H9 (cell line): ENCODE measurements at regions not wholly inside any gene's neighbourhood (a gene's known extent, or its start where the extent isn't known, plus 50 kb on each side); places are given as distances from the start of the nearest gene placed in this dataset.
A peak's percentile ranks its signal among the peaks of the same experiment; 100 is the strongest.

Experiments used
- DNase-seq: peaks from one replicate; pipeline ENCODE4 v3.0.0-alpha.2; 2017
- H2AFZ ChIP-seq: one replicate; pipeline ENCODE4 v1.6.1; 2013; ENCODE audit warnings: mild to moderate bottlenecking, low read length, control low read depth, moderate library complexity
- H2AK5ac ChIP-seq: 2 replicates; pipeline ENCODE4 v1.6.1; 2013; ENCODE audit warnings: low read length, control low read depth, mixed read lengths; ENCODE audit not compliant: insufficient read length
- H2BK120ac ChIP-seq: one replicate; pipeline ENCODE4 v1.6.1; 2013; ENCODE audit warnings: low read depth, mild to moderate bottlenecking, low read length, control low read depth, inconsistent platforms; ENCODE audit not compliant: poor library complexity, severe bottlenecking
- H2BK12ac ChIP-seq: 2 replicates; pipeline ENCODE4 v1.6.1; 2013; ENCODE audit warnings: low read length, control low read depth, mixed read lengths, low read depth; ENCODE audit not compliant: insufficient read length
- H2BK15ac ChIP-seq: 2 replicates; pipeline ENCODE4 v1.6.1; 2013; ENCODE audit warnings: low read depth, low read length, control low read depth
- H2BK20ac ChIP-seq: one replicate; pipeline ENCODE4 v1.6.1; 2013; ENCODE audit warnings: low read depth, mild to moderate bottlenecking, low read length, control low read depth, inconsistent platforms; ENCODE audit not compliant: poor library complexity, severe bottlenecking
- H2BK5ac ChIP-seq: 2 replicates; pipeline ENCODE4 v1.6.1; 2013; ENCODE audit warnings: low read length, control low read depth, mixed read lengths; ENCODE audit not compliant: insufficient read length
- H3K14ac ChIP-seq: 2 replicates; pipeline ENCODE4 v1.6.1; 2013; ENCODE audit warnings: low read length, control low read depth; ENCODE audit not compliant: insufficient read depth
- H3K18ac ChIP-seq: 2 replicates; pipeline ENCODE4 v1.6.1; 2013; ENCODE audit warnings: low read depth, mild to moderate bottlenecking, mixed read lengths, low read length, control low read depth; ENCODE audit not compliant: insufficient read length
- H3K23ac ChIP-seq: 2 replicates; pipeline ENCODE4 v1.6.1; 2013; ENCODE audit warnings: low read length, control low read depth, mixed read lengths, low read depth; ENCODE audit not compliant: insufficient read length
- H3K23me2 ChIP-seq: 2 replicates; pipeline ENCODE4 v1.6.1; 2013; ENCODE audit warnings: low read depth, mild to moderate bottlenecking, mixed read lengths, low read length, control low read depth; ENCODE audit not compliant: insufficient read length, poor library complexity, severe bottlenecking
- H3K27ac ChIP-seq: 2 replicates; pipeline ENCODE4 v1.5.1; 2013; ENCODE audit warnings: low read length, control low read depth, mixed read lengths, low read depth; ENCODE audit not compliant: insufficient read length
- H3K27me3 ChIP-seq: 2 replicates; pipeline ENCODE4 v1.6.1; 2013; ENCODE audit warnings: low read length, control low read depth, inconsistent platforms; ENCODE audit not compliant: insufficient read depth
- H3K4ac ChIP-seq: 2 replicates; pipeline ENCODE4 v1.6.1; 2013; ENCODE audit warnings: low read depth, mild to moderate bottlenecking, control low read depth, inconsistent platforms, low read length, moderate library complexity
- H3K4me1 ChIP-seq: 2 replicates; pipeline ENCODE4 v1.6.1; 2013; ENCODE audit warnings: low read length, control low read depth, inconsistent platforms; ENCODE audit not compliant: insufficient read depth
- H3K4me2 ChIP-seq: 2 replicates; pipeline ENCODE4 v1.6.1; 2013; ENCODE audit warnings: low read length, control low read depth, mixed read lengths; ENCODE audit not compliant: insufficient read length, insufficient read depth
- H3K56ac ChIP-seq: 2 replicates; pipeline ENCODE4 v1.6.1; 2013; ENCODE audit warnings: low read depth, mild to moderate bottlenecking, mixed read lengths, low read length, control low read depth; ENCODE audit not compliant: insufficient read length
- H3K79me1 ChIP-seq: 2 replicates; pipeline ENCODE4 v1.6.1; 2013; ENCODE audit warnings: low read depth, mild to moderate bottlenecking, moderate library complexity, low read length, control low read depth, inconsistent platforms; ENCODE audit not compliant: insufficient read depth, poor library complexity, severe bottlenecking
- H3K79me2 ChIP-seq: 2 replicates; pipeline ENCODE4 v1.6.1; 2013; ENCODE audit warnings: low read length, control low read depth, inconsistent platforms; ENCODE audit not compliant: insufficient read depth
- H3K9ac ChIP-seq: 2 replicates; pipeline ENCODE4 v1.6.1; 2013; ENCODE audit warnings: low read length, control low read depth, mixed read lengths; ENCODE audit not compliant: insufficient read length; ENCODE audit errors: extremely low read depth
- H3K9me3 ChIP-seq: one replicate; pipeline ENCODE4 v1.6.1; 2013; ENCODE audit warnings: low read depth, low read length, inconsistent platforms; ENCODE audit not compliant: control insufficient read depth
- H3T11ph ChIP-seq: one replicate; pipeline ENCODE4 v1.6.1; 2013; ENCODE audit warnings: mild to moderate bottlenecking, low read length, control low read depth, inconsistent platforms
- H4K20me1 ChIP-seq: one replicate; pipeline ENCODE4 v1.6.1; 2013; ENCODE audit not compliant: control insufficient read depth, insufficient read length, insufficient read depth
- H4K5ac ChIP-seq: 2 replicates; pipeline ENCODE4 v1.6.1; 2013; ENCODE audit warnings: low read depth, mild to moderate bottlenecking, mixed read lengths, low read length, control low read depth; ENCODE audit not compliant: insufficient read length
- H4K8ac ChIP-seq: replicated peaks from 2 replicates; pipeline ENCODE4 v1.6.1; 2013; ENCODE audit warnings: low read length, control low read depth, mixed read lengths, low read depth; ENCODE audit not compliant: insufficient read length
- H4K91ac ChIP-seq: 2 replicates; pipeline ENCODE4 v1.6.1; 2013; ENCODE audit warnings: low read depth, mild to moderate bottlenecking, moderate library complexity, mixed read lengths, low read length, control low read depth; ENCODE audit not compliant: insufficient read length
- H3K27ac Mint-ChIP-seq, 3 experiments: 2 replicates in 2 of 3; 3 replicates in 1 of 3; pipeline ENCODE4 v1.8.0; 2020 to 2021; ENCODE audit warnings: mixed read lengths in 3 of 3, mild to moderate bottlenecking in 1 of 3, moderate library complexity in 1 of 3
- H3K27me3 Mint-ChIP-seq: 2 replicates; pipeline ENCODE4 v1.8.0; 2021; ENCODE audit warnings: low read depth, mild to moderate bottlenecking, moderate library complexity, mixed read lengths
- H3K36me3 Mint-ChIP-seq, 3 experiments: 2 replicates in 2 of 3; 3 replicates in 1 of 3; pipeline ENCODE4 v1.8.0; 2020 to 2021; ENCODE audit warnings: low read depth in 3 of 3, mixed read lengths in 3 of 3; ENCODE audit not compliant: insufficient read depth in 1 of 3
- H3K4me1 Mint-ChIP-seq, 2 experiments: 2 replicates each; pipeline ENCODE4 v1.8.0; 2020; ENCODE audit warnings: mixed read lengths in 2 of 2
- H3K4me3 Mint-ChIP-seq, 2 experiments: 2 replicates in 1 of 2; 3 replicates in 1 of 2; pipeline ENCODE4 v1.8.0; 2020 to 2021; ENCODE audit warnings: mild to moderate bottlenecking in 2 of 2, mixed read lengths in 2 of 2, moderate library complexity in 1 of 2
- H3K9me3 Mint-ChIP-seq, 2 experiments: 2 replicates in 1 of 2; 3 replicates in 1 of 2; pipeline ENCODE4 v1.8.0; 2020; ENCODE audit warnings: mild to moderate bottlenecking in 2 of 2, mixed read lengths in 2 of 2, moderate library complexity in 1 of 2
- CTCF ChIP-seq: fragments of 200-600 bp; sonication (generic); conservative IDR thresholded peaks from 3 replicates; pipeline ENCODE4 v1.8.0; 2021; ENCODE audit warnings: antibody characterized with exemption, mild to moderate bottlenecking

- Histone ChIP-seq H2BK20ac (no peak overlapping the region), H3K4me1 (peaks cover 3% of the 10 kb centered on the region; the same call in 1 of the 2 replicates), H3K18ac (no peak overlapping the region), H3K9me3 (no peaks in the 10 kb centered on the region), H4K20me1 (no peaks in the 10 kb centered on the region), H2BK5ac (no peak overlapping the region), H3K79me1 (no peaks in the 10 kb centered on the region), H3K79me2 (no peaks in the 10 kb centered on the region), H2AFZ (no peak overlapping the region), H4K8ac (no peak overlapping the region), H3K27me3 (no peaks in the 10 kb centered on the region), H3K23ac (no peak overlapping the region), H3K14ac (no peak overlapping the region), H3K4me2 (no peak overlapping the region), H3K27ac (no peak overlapping the region), H4K5ac (no peak overlapping the region), H3T11ph (no peak overlapping the region), H2BK15ac (no peak overlapping the region), H3K23me2 (no peaks in the 10 kb centered on the region), H2BK12ac (no peak overlapping the region), H4K91ac (no peak overlapping the region), H3K56ac (no peak overlapping the region), H2AK5ac (no peak overlapping the region), H3K9ac (no peak overlapping the region), H3K4ac (no peak overlapping the region), H2BK120ac (no peak overlapping the region)
- no peaks in the 10 kb centered on the region for H3K36me3 Mint-ChIP-seq
- peak overlapping the region; percentile 3 to 26 (median 14); a peak in 3 of 7 replicates for H3K27ac Mint-ChIP-seq
- peaks cover under 1% of the 10 kb centered on the region; the same call in 1 of the 2 replicates for H3K27me3 Mint-ChIP-seq
- no peak for DNase-seq
- no peak for TF ChIP-seq CTCF
- no peaks in the 10 kb centered on the region for H3K9me3 Mint-ChIP-seq
- H3K4me3 Mint-ChIP-seq, result no peak overlapping the region
- H3K4me1 Mint-ChIP-seq, result peaks cover 11 to 20% of the 10 kb centered on the region in 2 experiments
Measured at GRCh38 chr11:26143566-26144290, 188.2 kb upstream of the ANO3 start.
